NCI-H128 (cell line): ENCODE measurements at regions not wholly inside any gene's neighbourhood (a gene's known extent, or its start where the extent isn't known, plus 50 kb on each side); places are given as distances from the start of the nearest gene placed in this dataset.
"Not testable (repeated sequence)": the region's sequence is repeated elsewhere in the genome, so short reads cannot be mapped to it uniquely, and the experiment has no call there.

Experiments
- DNase-seq: peaks from one replicate; lab custom pipeline; 2025; ENCODE audit not compliant: unreplicated experiment; lab: John Stamatoyannopoulos, UW

- not testable (repeated sequence) for DNase-seq
Measured at GRCh38 chr2:95725677-95726076, 133.9 kb downstream of the TRIM43 start.

- not testable (repeated sequence) for DNase-seq
Measured at GRCh38 chr2:95727420-95727819, 135.6 kb downstream of the TRIM43 start.

- peak; percentile 65 for DNase-seq
Measured at GRCh38 chr2:95728878-95729596, 137.2 kb downstream of the TRIM43 start.

GRCh38 chr2:95729597-95729955 is 137.8 kb downstream of the TRIM43 start:
- no peak for DNase-seq

GRCh38 chr2:95730813-95731212 is 139.0 kb downstream of the TRIM43 start:
- no peak for DNase-seq

- no peak for DNase-seq
Measured at GRCh38 chr2:95734976-95735890, 143.4 kb downstream of the TRIM43 start.

- no peak for DNase-seq
Measured at GRCh38 chr2:95738301-95738700, 146.5 kb downstream of the TRIM43 start.

GRCh38 chr2:95752126-95752525 is 160.3 kb downstream of the TRIM43 start:
- not testable (repeated sequence) for DNase-seq

- not testable (repeated sequence) for DNase-seq
Measured at GRCh38 chr2:95753812-95754211, 162.0 kb downstream of the TRIM43 start.

GRCh38 chr2:95754213-95754612 is 162.4 kb downstream of the TRIM43 start:
- not testable (repeated sequence) for DNase-seq

GRCh38 chr2:95754819-95755563 is 163.2 kb downstream of the TRIM43 start:
- DNase-seq = not testable (repeated sequence)

- DNase-seq = not testable (repeated sequence)
Measured at GRCh38 chr2:95755956-95756669, 164.3 kb downstream of the TRIM43 start.

GRCh38 chr2:95757988-95758387 is 166.2 kb downstream of the TRIM43 start:
- no peak for DNase-seq

- DNase-seq = no peak
Measured at GRCh38 chr2:95759481-95760246, 167.9 kb downstream of the TRIM43 start.

GRCh38 chr2:95760806-95761525 is 169.2 kb downstream of the TRIM43 start:
- no peak for DNase-seq

GRCh38 chr2:95761556-95761955 is 169.8 kb downstream of the TRIM43 start:
- DNase-seq = no peak

GRCh38 chr2:95762023-95763021 is 170.5 kb downstream of the TRIM43 start:
- DNase-seq = not testable (repeated sequence)

GRCh38 chr2:95763074-95763473 is 171.3 kb downstream of the TRIM43 start:
- DNase-seq = not testable (repeated sequence)
